B cell (primary cell): ENCODE measurements at regions not wholly inside any gene's neighbourhood (a gene's known extent, or its start where the extent isn't known, plus 50 kb on each side); places are given as distances from the start of the nearest gene placed in this dataset.

Source experiments
- ATAC-seq: fragments of 200-7000 bp; cut with Tn5 transposase; one replicate; pipeline ENCODE4 v1.10.0; 2021; ENCODE audit warnings: low read depth, mild to moderate bottlenecking, moderate number of reproducible peaks, moderate library complexity
- CTCF ChIA-PET: fragments of 350-600 bp; sonication (Branson Sonifier 250); formaldehyde crosslinking; loops from one replicate; lab custom pipeline; 2021; ENCODE audit warnings: antibody characterized with exemption, inconsistent platforms; lab: Charles Lee
- POLR2A ChIA-PET: fragments of 350-600 bp; sonication (Branson Sonifier 250); formaldehyde crosslinking; loops from one replicate; lab custom pipeline; 2021; ENCODE audit warnings: antibody characterized with exemption; lab: Charles Lee
- DNase-seq: peaks from one replicate; pipeline ENCODE4 v3.0.0; 2013
- H2AFZ ChIP-seq: 2 replicates; pipeline ENCODE4 v1.6.1; 2012; ENCODE audit warnings: mild to moderate bottlenecking, low read depth, low read length; ENCODE audit not compliant: insufficient read depth, poor library complexity, severe bottlenecking
- H3K27ac ChIP-seq, 2 donors: 1 replicate in 1 of 2; 2 replicates in 1 of 2; pipeline ENCODE4 v1.5.1; 2012 to 2013; ENCODE audit warnings: low read length in 2 of 2, mild to moderate bottlenecking in 2 of 2, moderate library complexity in 1 of 2
- H3K27me3 ChIP-seq, 4 experiments: fragments of 200-600 bp in 1 of 4; sonication (generic) in 1 of 4; replicated peaks in 1 of 4; 1 replicate in 2 of 4; 2 replicates in 2 of 4; pipeline versions ENCODE4 v1.6.1 to v1.7.0; 2013 to 2016; ENCODE audit warnings: low read length in 3 of 4, mild to moderate bottlenecking in 2 of 4, mixed read lengths in 1 of 4, moderate library complexity in 1 of 4; ENCODE audit not compliant: insufficient read depth in 4 of 4, control insufficient read depth in 3 of 4; ENCODE audit errors: control extremely low read depth in 1 of 4
- H3K36me3 ChIP-seq, 2 experiments: replicated peaks in 1 of 2; 1 replicate in 1 of 2; 2 replicates in 1 of 2; pipeline versions ENCODE4 v1.6.1 to v1.7.1; 2013; ENCODE audit warnings: low read length in 1 of 2; ENCODE audit not compliant: insufficient read depth in 2 of 2, control insufficient read depth in 1 of 2; ENCODE audit errors: control extremely low read depth in 1 of 2, extremely low read depth in 1 of 2
- H3K4me1 ChIP-seq, 2 donors: fragments of 200-600 bp in 1 of 2; sonication (generic) in 1 of 2; 1 replicate in 1 of 2; 2 replicates in 1 of 2; pipeline versions ENCODE4 v1.5.1 to v1.6.1; 2013 to 2017; ENCODE audit warnings: low read length in 2 of 2; ENCODE audit not compliant: control insufficient read depth in 2 of 2, insufficient read depth in 2 of 2
- H3K4me2 ChIP-seq: replicated peaks from 2 replicates; pipeline ENCODE3; 2012; ENCODE audit warnings: mild to moderate bottlenecking, low read depth, low read length; ENCODE audit not compliant: poor library complexity, severe bottlenecking
- H3K4me3 ChIP-seq, 5 experiments: fragments of 200-600 bp in 1 of 5; sonication (generic) in 1 of 5; 1 replicate in 3 of 5; 2 replicates in 2 of 5; pipeline versions ENCODE4 v1.5.1 to v1.7.0; 2011 to 2016; ENCODE audit warnings: low read length in 4 of 5, mild to moderate bottlenecking in 4 of 5, low read depth in 2 of 5, control low read depth in 1 of 5, moderate library complexity in 1 of 5; ENCODE audit not compliant: insufficient read depth in 1 of 5; ENCODE audit errors: control extremely low read depth in 1 of 5, extremely low read depth in 1 of 5
- H3K79me2 ChIP-seq: fragments of 200-600 bp; sonication (generic); one replicate; pipeline ENCODE4 v1.6.0; 2016; ENCODE audit warnings: low read length; ENCODE audit not compliant: control insufficient read depth, insufficient read depth
- H3K9ac ChIP-seq: fragments of 200-600 bp; sonication (generic); 2 replicates; pipeline ENCODE4 v1.6.1; 2017; ENCODE audit warnings: mild to moderate bottlenecking, low read length, moderate library complexity
- H3K9me3 ChIP-seq, 3 donors: one replicate each; pipeline versions ENCODE4 v1.6.1 to v1.7.1; 2013; ENCODE audit warnings: low read length in 2 of 3; ENCODE audit not compliant: control insufficient read depth in 2 of 3, insufficient read depth in 1 of 3; ENCODE audit errors: control extremely low read depth in 1 of 3
- H4K20me1 ChIP-seq: 2 replicates; pipeline ENCODE4 v1.6.0; 2012; ENCODE audit warnings: mild to moderate bottlenecking, low read length; ENCODE audit not compliant: insufficient read depth, control insufficient read depth, poor library complexity, severe bottlenecking
- H3K27ac Mint-ChIP-seq: one replicate; pipeline ENCODE4 v1.8.0; 2021; ENCODE audit warnings: mixed read lengths
- H3K27me3 Mint-ChIP-seq: one replicate; pipeline ENCODE4 v1.8.0; 2021; ENCODE audit warnings: mixed read lengths
- H3K4me1 Mint-ChIP-seq: one replicate; pipeline ENCODE4 v1.8.0; 2021; ENCODE audit warnings: mixed read lengths
- H3K4me3 Mint-ChIP-seq: one replicate; pipeline ENCODE4 v1.8.0; 2021; ENCODE audit warnings: mixed read lengths
- H3K9me3 Mint-ChIP-seq: one replicate; pipeline ENCODE4 v1.8.0; 2022; ENCODE audit warnings: mixed read lengths; ENCODE audit not compliant: insufficient read depth
- CTCF ChIP-seq: fragments of 200-600 bp; IDR thresholded peaks from one replicate; pipeline ENCODE4 v1.8.0; 2022; ENCODE audit warnings: antibody characterized with exemption, mild to moderate bottlenecking
- EZH2 ChIP-seq: IDR thresholded peaks from 2 replicates; pipeline ENCODE4 v1.6.1; 2012; ENCODE audit warnings: borderline replicate concordance, low read depth, mild to moderate bottlenecking, moderate library complexity, low read length; ENCODE audit not compliant: insufficient read depth, poor library complexity, severe bottlenecking
- WGBS: methylation state at CpG from one replicate; pipeline ENCODE4 v1.1.5; 2013; ENCODE audit warnings: missing lambda C conversion rate; ENCODE audit not compliant: insufficient coverage; 5-methylcytosine and 5-hydroxymethylcytosine counted together
- intact Hi-C: fragments of 100-400 bp; cut with micrococcal nuclease; formaldehyde crosslinking; loops from one replicate; pipeline ENCODE4 v1.10.0; 2022

- no peak for ATAC-seq
- Mint-ChIP-seq H3K9me3 (peaks cover 2% of the 10 kb centered on the region), H3K27ac (no peak overlapping the region), H3K27me3 (no peaks in the 10 kb centered on the region), H3K4me1 (peaks cover 19% of the 10 kb centered on the region), H3K4me3 (no peak overlapping the region)
- H3K4me3 ChIP-seq: no peak overlapping the region
- intact Hi-C loops: no loop called here
- peaks cover 0 to 4% (median 3%) of the 10 kb centered on the region in 3 donors for H3K9me3 ChIP-seq
- H3K27me3 ChIP-seq: no peaks in the 10 kb centered on the region
- H3K79me2 ChIP-seq: no peaks in the 10 kb centered on the region
- POLR2A ChIA-PET: no interaction called here
- no peak for DNase-seq
- peaks cover 3 to 4% of the 10 kb centered on the region in 2 donors for H3K4me1 ChIP-seq
- H4K20me1 ChIP-seq: no peaks in the 10 kb centered on the region
- no peak overlapping the region for H3K9ac ChIP-seq
- H3K27ac ChIP-seq: no peak overlapping the region
- TF ChIP-seq CTCF (no peak), EZH2 (no peak)
- H3K36me3 ChIP-seq: no peaks in the 10 kb centered on the region
- CTCF ChIA-PET: no interaction called here
- H2AFZ ChIP-seq: no peak overlapping the region
- 100% methylated on average over 2 of the region's 6 CpGs for WGBS
- no peak overlapping the region for H3K4me2 ChIP-seq
Observed at GRCh38 chr1:185404907-185405568, 88.0 kb upstream of the IVNS1ABP start.

- POLR2A ChIA-PET: no interaction called here
- Histone ChIP-seq H3K79me2 (no peaks in the 10 kb centered on the region), H3K4me2 (no peak overlapping the region), H3K4me1 (peaks cover 3 to 4% of the 10 kb centered on the region in 2 donors), H4K20me1 (no peaks in the 10 kb centered on the region), H3K4me3 (no peak overlapping the region), H2AFZ (no peak overlapping the region), H3K27me3 (no peaks in the 10 kb centered on the region), H3K9ac (no peak overlapping the region), H3K9me3 (peaks cover 0 to 4% (median 3%) of the 10 kb centered on the region in 3 donors), H3K27ac (no peak overlapping the region), H3K36me3 (no peaks in the 10 kb centered on the region)
- Mint-ChIP-seq H3K27ac (no peak overlapping the region), H3K4me1 (peaks cover 15% of the 10 kb centered on the region), H3K9me3 (peaks cover 2% of the 10 kb centered on the region), H3K4me3 (no peak overlapping the region), H3K27me3 (no peaks in the 10 kb centered on the region)
- intact Hi-C loops: no loop called here
- TF ChIP-seq CTCF: no peak
- no peak for TF ChIP-seq EZH2
- CTCF ChIA-PET: no interaction called here
- whole genome bisulfite sequencing: 64% methylated on average over 6 of the region's 12 CpGs
- ATAC-seq (no peak), DNase-seq (no peak)
Observed at GRCh38 chr1:185404291-185404690, 87.2 kb upstream of the IVNS1ABP start.
